ENCODE measurements at regions not wholly inside any gene's neighbourhood (a gene's known extent, or its start where the extent isn't known, plus 50 kb on each side); places are given as distances from the start of the nearest gene placed in this dataset.

GRCh38 chr4:178633263-178633662 is 1191.0 kb upstream of the AGA start:
- H3K4me1 Mint-ChIP-seq (ENCODE audit: low read depth) = no peaks in the 10 kb centered on the region
- H3K36me3 Mint-ChIP-seq (ENCODE audit: low read depth) = no peaks in the 10 kb centered on the region
- H3K27ac Mint-ChIP-seq = no peak overlapping the region
- peaks cover 12% of the 10 kb centered on the region for H3K9me3 Mint-ChIP-seq
- no peaks in the 10 kb centered on the region for H3K27me3 Mint-ChIP-seq
- no peak for DNase-seq
- H3K4me3 Mint-ChIP-seq = no peak overlapping the region

- Mint-ChIP-seq H3K36me3 (ENCODE audit: low read depth) (no peaks in the 10 kb centered on the region), H3K27ac (no peak overlapping the region), H3K27me3 (no peaks in the 10 kb centered on the region), H3K9me3 (peaks cover under 1% of the 10 kb centered on the region), H3K4me1 (ENCODE audit: low read depth) (no peaks in the 10 kb centered on the region), H3K4me3 (no peak overlapping the region)
- DNase-seq = no peak
Measured at GRCh38 chr4:178664621-178665020, 1222.4 kb upstream of the AGA start.

- no peaks in the 10 kb centered on the region for H3K36me3 Mint-ChIP-seq (ENCODE audit: low read depth)
- peaks cover 3% of the 10 kb centered on the region for H3K9me3 Mint-ChIP-seq
- no peak overlapping the region for H3K4me3 Mint-ChIP-seq
- no peak overlapping the region for H3K27ac Mint-ChIP-seq
- no peaks in the 10 kb centered on the region for H3K27me3 Mint-ChIP-seq
- no peaks in the 10 kb centered on the region for H3K4me1 Mint-ChIP-seq (ENCODE audit: low read depth)
- no peak for DNase-seq
Measured at GRCh38 chr4:178665916-178666315, 1223.7 kb upstream of the AGA start.

- Mint-ChIP-seq H3K4me1 (ENCODE audit: low read depth) (no peaks in the 10 kb centered on the region), H3K9me3 (peaks cover 4% of the 10 kb centered on the region), H3K36me3 (ENCODE audit: low read depth) (no peaks in the 10 kb centered on the region), H3K27me3 (no peaks in the 10 kb centered on the region), H3K4me3 (no peak overlapping the region), H3K27ac (no peak overlapping the region)
- DNase-seq = no peak
Measured at GRCh38 chr4:178671766-178672165, 1229.5 kb upstream of the AGA start.

GRCh38 chr4:178672512-178672911 is 1230.3 kb upstream of the AGA start:
- Mint-ChIP-seq H3K27ac (no peak overlapping the region), H3K27me3 (no peaks in the 10 kb centered on the region), H3K4me3 (no peak overlapping the region), H3K4me1 (ENCODE audit: low read depth) (no peaks in the 10 kb centered on the region), H3K9me3 (peaks cover 4% of the 10 kb centered on the region), H3K36me3 (ENCODE audit: low read depth) (no peaks in the 10 kb centered on the region)
- no peak for DNase-seq

- no peaks in the 10 kb centered on the region for H3K27me3 Mint-ChIP-seq
- DNase-seq = no peak
- H3K9me3 Mint-ChIP-seq = peaks cover 6% of the 10 kb centered on the region
- H3K27ac Mint-ChIP-seq = no peak overlapping the region
- H3K4me1 Mint-ChIP-seq (ENCODE audit: low read depth) = no peaks in the 10 kb centered on the region
- H3K4me3 Mint-ChIP-seq = no peak overlapping the region
- H3K36me3 Mint-ChIP-seq (ENCODE audit: low read depth) = no peaks in the 10 kb centered on the region
Measured at GRCh38 chr4:178681871-178682270, 1239.6 kb upstream of the AGA start.

- no peak overlapping the region for H3K4me3 Mint-ChIP-seq
- no peaks in the 10 kb centered on the region for H3K27me3 Mint-ChIP-seq
- no peak overlapping the region for H3K27ac Mint-ChIP-seq
- no peaks in the 10 kb centered on the region for H3K4me1 Mint-ChIP-seq (ENCODE audit: low read depth)
- no peaks in the 10 kb centered on the region for H3K36me3 Mint-ChIP-seq (ENCODE audit: low read depth)
- no peak for DNase-seq
- H3K9me3 Mint-ChIP-seq = peaks cover 4% of the 10 kb centered on the region
Measured at GRCh38 chr4:178689926-178690325, 1247.7 kb upstream of the AGA start.

- Mint-ChIP-seq H3K27ac (no peak overlapping the region), H3K27me3 (no peaks in the 10 kb centered on the region), H3K4me3 (no peak overlapping the region)
Measured at GRCh38 chr4:178693816-178694215, 1251.6 kb upstream of the AGA start.

GRCh38 chr4:178696515-178696914 is 1254.3 kb upstream of the AGA start:
- no peak for DNase-seq
- no peaks in the 10 kb centered on the region for H3K4me1 Mint-ChIP-seq (ENCODE audit: low read depth)
- no peaks in the 10 kb centered on the region for H3K36me3 Mint-ChIP-seq (ENCODE audit: low read depth)
- no peak overlapping the region for H3K4me3 Mint-ChIP-seq
- no peak overlapping the region for H3K27ac Mint-ChIP-seq
- H3K9me3 Mint-ChIP-seq = peaks cover 10% of the 10 kb centered on the region
- H3K27me3 Mint-ChIP-seq = no peaks in the 10 kb centered on the region

More at GRCh38 chr4:178693816-178694215, 1251.6 kb upstream of the AGA start:
- H3K4me1 Mint-ChIP-seq (ENCODE audit: low read depth) = no peaks in the 10 kb centered on the region
- no peaks in the 10 kb centered on the region for H3K36me3 Mint-ChIP-seq (ENCODE audit: low read depth)
- no peak for DNase-seq
- peaks cover 7% of the 10 kb centered on the region for H3K9me3 Mint-ChIP-seq

- H3K27me3 Mint-ChIP-seq = no peaks in the 10 kb centered on the region
- no peak for DNase-seq
- H3K9me3 Mint-ChIP-seq = peaks cover 2% of the 10 kb centered on the region
- H3K4me1 Mint-ChIP-seq (ENCODE audit: low read depth) = no peaks in the 10 kb centered on the region
- H3K36me3 Mint-ChIP-seq (ENCODE audit: low read depth) = no peaks in the 10 kb centered on the region
- no peak overlapping the region for H3K27ac Mint-ChIP-seq
- H3K4me3 Mint-ChIP-seq = no peak overlapping the region
Measured at GRCh38 chr4:178712486-178712885, 1270.2 kb upstream of the AGA start.

- H3K27ac Mint-ChIP-seq = no peak overlapping the region
- no peaks in the 10 kb centered on the region for H3K9me3 Mint-ChIP-seq
- H3K36me3 Mint-ChIP-seq (ENCODE audit: low read depth) = no peaks in the 10 kb centered on the region
- no peaks in the 10 kb centered on the region for H3K27me3 Mint-ChIP-seq
- DNase-seq = no peak
- no peaks in the 10 kb centered on the region for H3K4me1 Mint-ChIP-seq (ENCODE audit: low read depth)
- H3K4me3 Mint-ChIP-seq = no peak overlapping the region
Measured at GRCh38 chr4:178738026-178738425, 1295.8 kb upstream of the AGA start.

- Mint-ChIP-seq H3K4me3 (no peak overlapping the region), H3K4me1 (ENCODE audit: low read depth) (no peaks in the 10 kb centered on the region), H3K9me3 (peaks cover 6% of the 10 kb centered on the region), H3K27me3 (no peaks in the 10 kb centered on the region), H3K36me3 (ENCODE audit: low read depth) (no peaks in the 10 kb centered on the region), H3K27ac (no peak overlapping the region)
- DNase-seq = no peak
Measured at GRCh38 chr4:178745203-178745602, 1303.0 kb upstream of the AGA start.

GRCh38 chr4:178752954-178753525 is 1310.8 kb upstream of the AGA start:
- Mint-ChIP-seq H3K4me1 (ENCODE audit: low read depth) (no peaks in the 10 kb centered on the region), H3K4me3 (no peak overlapping the region), H3K27ac (no peak overlapping the region), H3K36me3 (ENCODE audit: low read depth) (no peaks in the 10 kb centered on the region), H3K9me3 (peaks cover 4% of the 10 kb centered on the region), H3K27me3 (no peaks in the 10 kb centered on the region)
- no peak for DNase-seq

GRCh38 chr4:178778496-178778895 is 1336.3 kb upstream of the AGA start:
- Mint-ChIP-seq H3K9me3 (peaks cover 13% of the 10 kb centered on the region), H3K4me1 (ENCODE audit: low read depth) (no peaks in the 10 kb centered on the region), H3K4me3 (no peak overlapping the region), H3K27ac (no peak overlapping the region), H3K36me3 (ENCODE audit: low read depth) (no peaks in the 10 kb centered on the region), H3K27me3 (no peaks in the 10 kb centered on the region)
- DNase-seq = no peak

- H3K4me3 Mint-ChIP-seq = no peak overlapping the region
- H3K27ac Mint-ChIP-seq = no peak overlapping the region
Measured at GRCh38 chr4:178781779-178782178, 1339.5 kb upstream of the AGA start.

GRCh38 chr4:178784491-178784890 is 1342.3 kb upstream of the AGA start:
- no peak overlapping the region for H3K27ac Mint-ChIP-seq
- no peaks in the 10 kb centered on the region for H3K36me3 Mint-ChIP-seq (ENCODE audit: low read depth)
- peaks cover 10% of the 10 kb centered on the region for H3K9me3 Mint-ChIP-seq
- DNase-seq = no peak
- H3K27me3 Mint-ChIP-seq = no peaks in the 10 kb centered on the region
- H3K4me1 Mint-ChIP-seq (ENCODE audit: low read depth) = no peaks in the 10 kb centered on the region
- no peak overlapping the region for H3K4me3 Mint-ChIP-seq

More at GRCh38 chr4:178781779-178782178, 1339.5 kb upstream of the AGA start:
- no peak for DNase-seq
- no peaks in the 10 kb centered on the region for H3K4me1 Mint-ChIP-seq (ENCODE audit: low read depth)
- no peaks in the 10 kb centered on the region for H3K27me3 Mint-ChIP-seq
- H3K36me3 Mint-ChIP-seq (ENCODE audit: low read depth) = no peaks in the 10 kb centered on the region
- H3K9me3 Mint-ChIP-seq = peaks cover 13% of the 10 kb centered on the region
